ENCODE measurements at regions not wholly inside any gene's neighbourhood (a gene's known extent, or its start where the extent isn't known, plus 50 kb on each side); places are given as distances from the start of the nearest gene placed in this dataset.

DNA sequence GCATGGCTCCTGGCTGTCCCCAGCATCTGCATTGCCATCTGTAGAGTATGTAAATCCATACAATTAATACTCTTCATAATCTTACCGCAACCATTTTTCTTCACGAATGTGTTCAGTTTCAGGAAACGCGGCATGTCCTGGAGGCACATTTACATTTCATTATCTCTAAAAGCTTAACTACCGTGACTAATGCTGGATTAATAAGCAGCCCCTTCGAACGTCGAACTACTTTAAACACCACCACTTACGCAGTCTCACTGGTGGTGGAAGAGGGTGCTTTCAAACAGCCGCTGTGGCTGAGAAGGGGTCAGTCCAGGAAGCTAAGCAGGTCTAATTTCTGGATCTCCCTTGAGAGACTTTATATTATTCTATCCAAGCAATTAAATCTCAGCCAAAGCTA is 85.6 kb downstream of the C5orf15 start:
- Histone ChIP-seq H4K20me1 (ENCODE audit: insufficient read depth, low read length) (no peaks in the 10 kb centered on the region), H3K4me1 (ENCODE audit: insufficient read depth, low read length) (no peaks in the 10 kb centered on the region), H2AFZ (ENCODE audit: low read length) (no peak overlapping the region), H3K27ac (ENCODE audit: low read depth, low read length) (no peak overlapping the region), H3K4me2 (ENCODE audit: insufficient read depth, low read length) (no peak overlapping the region), H3K79me2 (ENCODE audit: insufficient read depth, low read length) (no peaks in the 10 kb centered on the region), H3K9me3 (ENCODE audit: low read depth, low read length) (no peaks in the 10 kb centered on the region), H3K36me3 (ENCODE audit: insufficient read depth, low read length) (no peaks in the 10 kb centered on the region), H3K27me3 (ENCODE audit: insufficient read depth, low read length) (peaks cover 23% of the 10 kb centered on the region), H3K4me3 (ENCODE audit: insufficient read depth, low read length) (no peak overlapping the region)
- DNase-seq (ENCODE audit: insufficient read length, low spot score, missing footprints): no peak
- TF ChIP-seq, protein P1, sequence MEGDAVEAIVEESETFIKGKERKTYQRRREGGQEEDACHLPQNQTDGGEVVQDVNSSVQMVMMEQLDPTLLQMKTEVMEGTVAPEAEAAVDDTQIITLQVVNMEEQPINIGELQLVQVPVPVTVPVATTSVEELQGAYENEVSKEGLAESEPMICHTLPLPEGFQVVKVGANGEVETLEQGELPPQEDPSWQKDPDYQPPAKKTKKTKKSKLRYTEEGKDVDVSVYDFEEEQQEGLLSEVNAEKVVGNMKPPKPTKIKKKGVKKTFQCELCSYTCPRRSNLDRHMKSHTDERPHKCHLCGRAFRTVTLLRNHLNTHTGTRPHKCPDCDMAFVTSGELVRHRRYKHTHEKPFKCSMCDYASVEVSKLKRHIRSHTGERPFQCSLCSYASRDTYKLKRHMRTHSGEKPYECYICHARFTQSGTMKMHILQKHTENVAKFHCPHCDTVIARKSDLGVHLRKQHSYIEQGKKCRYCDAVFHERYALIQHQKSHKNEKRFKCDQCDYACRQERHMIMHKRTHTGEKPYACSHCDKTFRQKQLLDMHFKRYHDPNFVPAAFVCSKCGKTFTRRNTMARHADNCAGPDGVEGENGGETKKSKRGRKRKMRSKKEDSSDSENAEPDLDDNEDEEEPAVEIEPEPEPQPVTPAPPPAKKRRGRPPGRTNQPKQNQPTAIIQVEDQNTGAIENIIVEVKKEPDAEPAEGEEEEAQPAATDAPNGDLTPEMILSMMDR (IDR thresholded peaks at IDR 0.05; ENCODE audit: extremely low read depth, low read depth, low read length): no peak

DNA sequence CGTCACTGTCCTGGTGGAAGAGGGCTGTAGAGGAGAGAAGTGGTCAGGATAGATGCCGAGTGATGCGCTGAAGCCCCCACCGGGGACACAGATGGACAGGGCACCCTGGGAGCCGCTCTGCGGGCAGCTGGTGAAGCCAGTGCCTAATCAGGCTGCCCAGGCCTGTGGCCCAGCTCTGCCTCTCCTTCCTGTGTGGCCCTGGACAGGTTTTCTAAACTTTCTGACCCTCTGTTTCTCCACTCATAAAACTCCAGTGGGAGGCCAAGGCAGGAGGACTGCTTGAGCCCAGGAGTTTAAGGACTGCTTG is 86.1 kb downstream of the C5orf15 start:
- Histone ChIP-seq H3K27me3 (ENCODE audit: insufficient read depth, low read length) (peaks cover 23% of the 10 kb centered on the region), H3K27ac (ENCODE audit: low read depth, low read length) (no peak overlapping the region), H3K4me3 (ENCODE audit: insufficient read depth, low read length) (no peak overlapping the region), H3K4me2 (ENCODE audit: insufficient read depth, low read length) (no peak overlapping the region), H3K4me1 (ENCODE audit: insufficient read depth, low read length) (no peaks in the 10 kb centered on the region), H3K36me3 (ENCODE audit: insufficient read depth, low read length) (no peaks in the 10 kb centered on the region), H3K9me3 (ENCODE audit: low read depth, low read length) (no peaks in the 10 kb centered on the region), H4K20me1 (ENCODE audit: insufficient read depth, low read length) (no peaks in the 10 kb centered on the region), H3K79me2 (ENCODE audit: insufficient read depth, low read length) (no peaks in the 10 kb centered on the region), H2AFZ (ENCODE audit: low read length) (no peak overlapping the region)
- TF ChIP-seq, protein P1 (IDR thresholded peaks at IDR 0.05; ENCODE audit: extremely low read depth, low read depth, low read length): no peak
- no peak for DNase-seq (ENCODE audit: insufficient read length, low spot score, missing footprints)

DNA sequence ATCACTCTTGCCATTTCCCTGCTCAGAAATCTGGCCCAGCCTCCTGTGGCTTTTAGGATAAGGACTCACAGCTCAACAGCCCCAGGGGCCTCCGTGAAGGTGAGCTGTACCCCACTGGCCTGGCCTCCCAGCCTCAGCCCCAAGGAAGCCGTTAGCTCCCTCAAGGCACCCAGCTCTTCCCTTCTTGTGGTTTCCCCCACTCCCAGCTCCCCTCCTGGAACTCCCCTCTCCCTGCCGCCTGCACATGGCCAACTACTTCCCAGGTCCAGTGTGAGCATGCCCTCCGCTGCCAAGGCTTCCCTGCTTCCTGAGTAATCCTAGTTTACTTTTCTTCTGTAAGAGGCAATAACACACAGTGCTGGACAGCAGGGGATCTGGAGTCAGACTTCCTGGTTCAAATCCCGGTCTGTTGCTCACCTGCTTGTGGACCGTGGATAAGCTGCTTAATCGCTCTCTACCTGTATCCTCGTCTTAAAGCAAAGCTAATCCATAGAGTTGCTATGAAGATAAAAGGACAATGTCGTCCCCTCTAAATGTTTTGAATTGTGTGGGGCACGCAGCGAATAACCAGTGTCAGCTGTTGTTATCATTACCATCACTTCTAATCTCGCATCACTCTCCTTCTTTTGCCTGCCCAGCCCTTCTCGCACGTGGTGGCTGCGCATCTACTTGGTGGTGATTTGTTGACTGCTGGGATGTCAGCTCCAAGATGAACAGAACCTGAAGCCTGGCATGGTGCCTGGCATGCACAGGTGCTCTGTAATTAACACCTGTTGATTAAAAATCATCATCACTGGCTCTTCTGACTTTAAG is 86.6 kb downstream of the C5orf15 start:
- Histone ChIP-seq H3K36me3 (ENCODE audit: insufficient read depth, low read length) (no peaks in the 10 kb centered on the region), H3K79me2 (ENCODE audit: insufficient read depth, low read length) (no peaks in the 10 kb centered on the region), H2AFZ (ENCODE audit: low read length) (no peak overlapping the region), H3K9me3 (ENCODE audit: low read depth, low read length) (no peaks in the 10 kb centered on the region), H3K4me1 (ENCODE audit: insufficient read depth, low read length) (no peaks in the 10 kb centered on the region), H3K27me3 (ENCODE audit: insufficient read depth, low read length) (peaks cover 23% of the 10 kb centered on the region), H3K27ac (ENCODE audit: low read depth, low read length) (no peak overlapping the region), H3K4me2 (ENCODE audit: insufficient read depth, low read length) (no peak overlapping the region), H3K4me3 (ENCODE audit: insufficient read depth, low read length) (no peak overlapping the region), H4K20me1 (ENCODE audit: insufficient read depth, low read length) (no peaks in the 10 kb centered on the region)
- TF ChIP-seq, protein P1 (IDR thresholded peaks at IDR 0.05; ENCODE audit: extremely low read depth, low read depth, low read length): no peak
- no peak for DNase-seq (ENCODE audit: insufficient read length, low spot score, missing footprints)

DNA sequence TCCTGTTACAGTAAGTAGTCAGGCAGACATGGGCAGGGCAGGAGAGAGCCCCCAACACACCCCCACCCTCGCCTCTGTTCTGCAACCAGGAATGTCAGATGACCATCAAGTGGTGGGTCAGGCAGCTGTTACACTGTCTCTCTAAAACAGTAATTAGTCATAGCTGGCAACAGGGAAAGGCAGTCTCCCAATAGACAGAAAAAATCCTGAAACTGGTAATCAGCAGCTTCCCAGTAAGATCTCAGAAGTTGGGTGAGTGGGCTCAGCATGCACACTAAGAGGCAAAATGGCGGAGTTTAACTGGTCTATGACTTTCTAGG is 90.2 kb downstream of the C5orf15 start:
- H3K27ac ChIP-seq (ENCODE audit: low read depth, low read length): no peak overlapping the region
- DNase-seq (ENCODE audit: insufficient read length, low spot score, missing footprints): no peak
- no peaks in the 10 kb centered on the region for H3K36me3 ChIP-seq (ENCODE audit: insufficient read depth, low read length)
- no peak overlapping the region for H2AFZ ChIP-seq (ENCODE audit: low read length)
- no peaks in the 10 kb centered on the region for H3K79me2 ChIP-seq (ENCODE audit: insufficient read depth, low read length)
- H4K20me1 ChIP-seq (ENCODE audit: insufficient read depth, low read length): no peaks in the 10 kb centered on the region
- H3K9me3 ChIP-seq (ENCODE audit: low read depth, low read length): no peaks in the 10 kb centered on the region
- TF ChIP-seq, protein P1 (IDR thresholded peaks at IDR 0.05; ENCODE audit: extremely low read depth, low read depth, low read length): no peak
- peaks cover 18% of the 10 kb centered on the region for H3K27me3 ChIP-seq (ENCODE audit: insufficient read depth, low read length)
- H3K4me2 ChIP-seq (ENCODE audit: insufficient read depth, low read length): no peak overlapping the region
- H3K4me1 ChIP-seq (ENCODE audit: insufficient read depth, low read length): peaks cover 9% of the 10 kb centered on the region
- H3K4me3 ChIP-seq (ENCODE audit: insufficient read depth, low read length): no peak overlapping the region
